Colonic mucosa (tissue), 4 donors: ENCODE measurements at regions not wholly inside any gene's neighbourhood (a gene's known extent, or its start where the extent isn't known, plus 50 kb on each side); places are given as distances from the start of the nearest gene placed in this dataset.

ENCODE experiments used
- DNase-seq: peaks from one replicate; pipeline ENCODE4 v3.0.0-alpha.2; 2020
- H3K27ac ChIP-seq: fragments of 200-600 bp; one replicate; pipeline ENCODE4 v1.8.0; 2021
- H3K27me3 ChIP-seq: fragments of 200-600 bp; one replicate; pipeline ENCODE4 v1.8.0; 2021
- H3K36me3 ChIP-seq: fragments of 200-600 bp; one replicate; pipeline ENCODE4 v1.8.0; 2021
- H3K4me1 ChIP-seq: fragments of 200-600 bp; one replicate; pipeline ENCODE4 v1.8.0; 2021; ENCODE audit warnings: mild to moderate bottlenecking
- H3K4me3 ChIP-seq: fragments of 200-600 bp; one replicate; pipeline ENCODE4 v1.8.0; 2021
- H3K9ac ChIP-seq, 2 donors: one replicate each; pipeline ENCODE4 v1.7.0; 2013; ENCODE audit warnings: control low read depth in 2 of 2, low read depth in 2 of 2, low read length in 2 of 2
- H3K9me3 ChIP-seq: fragments of 200-600 bp; one replicate; pipeline ENCODE4 v1.8.0; 2021
- CTCF ChIP-seq: fragments of 200-600 bp; IDR thresholded peaks from one replicate; pipeline ENCODE4 v1.8.0; 2022; ENCODE audit warnings: antibody characterized with exemption, mild to moderate bottlenecking
- intact Hi-C: fragments of 100-400 bp; cut with DNase I; formaldehyde crosslinking; loops from one replicate; pipeline ENCODE4 v1.14.1; 2022
- donor health status: healthy.
- donor health status: DM: no; HTN: no; CAD: no.
- donor health status: DM: no; HTN: no; CAD: no.

- Histone ChIP-seq H3K27ac (no peak overlapping the region), H3K36me3 (no peaks in the 10 kb centered on the region), H3K4me3 (no peak overlapping the region), H3K4me1 (no peaks in the 10 kb centered on the region), H3K9ac (no peak overlapping the region), H3K9me3 (no peaks in the 10 kb centered on the region), H3K27me3 (no peaks in the 10 kb centered on the region)
- no peak for TF ChIP-seq CTCF
- intact Hi-C loops: no loop called here
- no peak for DNase-seq
These were observed 261.9 kb upstream of the EPHA4 start for GRCh38 chr2:221833966-221834365.

GRCh38 chr2:221831051-221831450, 258.9 kb upstream of the EPHA4 start:
- intact Hi-C loops: no loop called here
- TF ChIP-seq CTCF: no peak
- Histone ChIP-seq H3K9me3 (no peaks in the 10 kb centered on the region), H3K36me3 (no peaks in the 10 kb centered on the region), H3K27me3 (no peaks in the 10 kb centered on the region), H3K9ac (no peak overlapping the region), H3K27ac (no peak overlapping the region), H3K4me1 (no peaks in the 10 kb centered on the region), H3K4me3 (no peak overlapping the region)
- no peak for DNase-seq

GRCh38 chr2:221822416-221822815, 250.3 kb upstream of the EPHA4 start:
- intact Hi-C loops: no loop called here
- H3K9ac ChIP-seq: no peak overlapping the region
- H3K9me3 ChIP-seq: no peaks in the 10 kb centered on the region
- no peak overlapping the region for H3K27ac ChIP-seq
- no peaks in the 10 kb centered on the region for H3K36me3 ChIP-seq
- no peaks in the 10 kb centered on the region for H3K4me1 ChIP-seq
- no peak overlapping the region for H3K4me3 ChIP-seq
- H3K27me3 ChIP-seq: no peaks in the 10 kb centered on the region
- TF ChIP-seq CTCF: no peak
- no peak for DNase-seq

- Histone ChIP-seq H3K27me3 (no peaks in the 10 kb centered on the region), H3K9ac (no peak overlapping the region), H3K36me3 (no peaks in the 10 kb centered on the region), H3K4me1 (no peaks in the 10 kb centered on the region), H3K4me3 (no peak overlapping the region), H3K27ac (no peak overlapping the region), H3K9me3 (no peaks in the 10 kb centered on the region)
- intact Hi-C loops: no loop called here
- DNase-seq: no peak
- no peak for TF ChIP-seq CTCF
These were observed 246.7 kb upstream of the EPHA4 start for GRCh38 chr2:221818616-221819320.

GRCh38 chr2:221817878-221818277, 245.8 kb upstream of the EPHA4 start:
- intact Hi-C loops: no loop called here
- TF ChIP-seq CTCF: no peak
- H3K9me3 ChIP-seq: no peaks in the 10 kb centered on the region
- no peaks in the 10 kb centered on the region for H3K36me3 ChIP-seq
- H3K4me3 ChIP-seq: no peak overlapping the region
- no peaks in the 10 kb centered on the region for H3K27me3 ChIP-seq
- H3K27ac ChIP-seq: no peak overlapping the region
- DNase-seq: no peak
- no peak overlapping the region for H3K9ac ChIP-seq
- no peaks in the 10 kb centered on the region for H3K4me1 ChIP-seq
